Fibroblast of the aortic adventitia (primary cell): ENCODE measurements at regions not wholly inside any gene's neighbourhood (a gene's known extent, or its start where the extent isn't known, plus 50 kb on each side); places are given as distances from the start of the nearest gene placed in this dataset.

Experiments
- DNase-seq: peaks from one replicate; pipeline ENCODE4 v3.0.0-alpha.2; 2010; ENCODE audit warnings: low read depth
- H3K4me3 ChIP-seq: 2 replicates; pipeline ENCODE4 v1.5.1; 2011; ENCODE audit warnings: low read depth, mild to moderate bottlenecking, control low read depth, low read length, moderate library complexity
- CTCF ChIP-seq: IDR thresholded peaks from 2 replicates; pipeline ENCODE4 v1.5.1; 2011; ENCODE audit warnings: mild to moderate bottlenecking, low read length, control low read depth, inconsistent platforms; ENCODE audit not compliant: insufficient read depth

- no peak for DNase-seq
- no peak overlapping the region for H3K4me3 ChIP-seq
- TF ChIP-seq CTCF: no peak
Measured at GRCh38 chr6:51411496-51412125, 592.9 kb downstream of the TFAP2B start.

GRCh38 chr6:51414361-51414760 lies 595.7 kb downstream of the TFAP2B start:
- no peak for DNase-seq
- no peak for TF ChIP-seq CTCF

GRCh38 chr6:51415501-51415900 lies 596.8 kb downstream of the TFAP2B start:
- H3K4me3 ChIP-seq: no peak overlapping the region
- no peak for TF ChIP-seq CTCF
- no peak for DNase-seq

More at GRCh38 chr6:51414361-51414760, 595.7 kb downstream of the TFAP2B start:
- H3K4me3 ChIP-seq: no peak overlapping the region

- DNase-seq: no peak
- H3K4me3 ChIP-seq: no peak overlapping the region
- TF ChIP-seq CTCF: no peak
Measured at GRCh38 chr6:51429017-51429712, 610.5 kb downstream of the TFAP2B start.

- H3K4me3 ChIP-seq: no peak overlapping the region
- TF ChIP-seq CTCF: no peak
- DNase-seq: no peak
Measured at GRCh38 chr6:51430589-51430988, 611.9 kb downstream of the TFAP2B start.

GRCh38 chr6:51432481-51432880 lies 613.8 kb downstream of the TFAP2B start:
- no peak for DNase-seq
- no peak for TF ChIP-seq CTCF
- no peak overlapping the region for H3K4me3 ChIP-seq
